Endodermal cell (in vitro differentiated cells): ENCODE measurements at regions not wholly inside any gene's neighbourhood (a gene's known extent, or its start where the extent isn't known, plus 50 kb on each side); places are given as distances from the start of the nearest gene placed in this dataset.

Experiments used
- DNase-seq: peaks from one replicate; pipeline ENCODE4 v3.0.0-alpha.2; 2017
- H3K27ac ChIP-seq: 2 replicates; pipeline ENCODE4 v1.5.1; 2013; ENCODE audit warnings: mild to moderate bottlenecking, low read depth, low read length, moderate library complexity
- H3K27me3 ChIP-seq: 2 replicates; pipeline ENCODE4 v1.6.1; 2013; ENCODE audit warnings: mild to moderate bottlenecking, low read length, moderate library complexity; ENCODE audit not compliant: insufficient read depth, control insufficient read depth, poor library complexity, severe bottlenecking
- H3K36me3 ChIP-seq: 2 replicates; pipeline ENCODE4 v1.7.0; 2013; ENCODE audit warnings: mild to moderate bottlenecking, low read length, moderate library complexity; ENCODE audit not compliant: control insufficient read depth, insufficient read depth
- H3K4me1 ChIP-seq: one replicate; pipeline ENCODE4 v1.7.0; 2013; ENCODE audit warnings: low read length; ENCODE audit not compliant: control insufficient read depth, insufficient read depth
- H3K4me3 ChIP-seq: 2 replicates; pipeline ENCODE4 v1.5.1; 2013; ENCODE audit warnings: mild to moderate bottlenecking, low read length, moderate library complexity
- H3K9ac ChIP-seq: 2 replicates; pipeline ENCODE4 v1.6.1; 2013; ENCODE audit warnings: mild to moderate bottlenecking, low read length, moderate library complexity; ENCODE audit not compliant: poor library complexity, severe bottlenecking; ENCODE audit errors: extremely low read depth
- H3K9me3 ChIP-seq: 2 replicates; pipeline ENCODE4 v1.6.1; 2013; ENCODE audit warnings: mild to moderate bottlenecking, low read length, moderate library complexity; ENCODE audit not compliant: control insufficient read depth
- H3K27ac Mint-ChIP-seq: 2 replicates; pipeline ENCODE4 v1.8.0; 2020; ENCODE audit warnings: mixed read lengths
- H3K27me3 Mint-ChIP-seq: 2 replicates; pipeline ENCODE4 v1.8.0; 2021; ENCODE audit warnings: mild to moderate bottlenecking, mixed read lengths; ENCODE audit not compliant: insufficient read depth
- H3K36me3 Mint-ChIP-seq: 2 replicates; pipeline ENCODE4 v1.8.0; 2020; ENCODE audit warnings: low read depth, mixed read lengths
- H3K4me1 Mint-ChIP-seq: 2 replicates; pipeline ENCODE4 v1.8.0; 2020; ENCODE audit warnings: mixed read lengths
- H3K4me3 Mint-ChIP-seq: 2 replicates; pipeline ENCODE4 v1.8.0; 2020; ENCODE audit warnings: mild to moderate bottlenecking, moderate library complexity, mixed read lengths
- H3K9me3 Mint-ChIP-seq: 2 replicates; pipeline ENCODE4 v1.8.0; 2020; ENCODE audit warnings: mild to moderate bottlenecking, mixed read lengths
- WGBS, 2 experiments: methylation state at CpG; one replicate each; pipeline versions ENCODE4 v1.1.5 to v1.1.7; 2013; ENCODE audit warnings: missing lambda C conversion rate in 2 of 2, mixed read lengths in 1 of 2; ENCODE audit not compliant: insufficient coverage in 1 of 2, insufficient read length in 1 of 2; 5-methylcytosine and 5-hydroxymethylcytosine counted together
- TF ChIP-seq, protein P1 (sequence below): fragments of 200-600 bp; sonication (generic); conservative IDR thresholded peaks from 2 replicates; pipeline ENCODE4 v1.5.0; 2021; ENCODE audit warnings: antibody characterized with exemption, mild to moderate bottlenecking

DNA sequence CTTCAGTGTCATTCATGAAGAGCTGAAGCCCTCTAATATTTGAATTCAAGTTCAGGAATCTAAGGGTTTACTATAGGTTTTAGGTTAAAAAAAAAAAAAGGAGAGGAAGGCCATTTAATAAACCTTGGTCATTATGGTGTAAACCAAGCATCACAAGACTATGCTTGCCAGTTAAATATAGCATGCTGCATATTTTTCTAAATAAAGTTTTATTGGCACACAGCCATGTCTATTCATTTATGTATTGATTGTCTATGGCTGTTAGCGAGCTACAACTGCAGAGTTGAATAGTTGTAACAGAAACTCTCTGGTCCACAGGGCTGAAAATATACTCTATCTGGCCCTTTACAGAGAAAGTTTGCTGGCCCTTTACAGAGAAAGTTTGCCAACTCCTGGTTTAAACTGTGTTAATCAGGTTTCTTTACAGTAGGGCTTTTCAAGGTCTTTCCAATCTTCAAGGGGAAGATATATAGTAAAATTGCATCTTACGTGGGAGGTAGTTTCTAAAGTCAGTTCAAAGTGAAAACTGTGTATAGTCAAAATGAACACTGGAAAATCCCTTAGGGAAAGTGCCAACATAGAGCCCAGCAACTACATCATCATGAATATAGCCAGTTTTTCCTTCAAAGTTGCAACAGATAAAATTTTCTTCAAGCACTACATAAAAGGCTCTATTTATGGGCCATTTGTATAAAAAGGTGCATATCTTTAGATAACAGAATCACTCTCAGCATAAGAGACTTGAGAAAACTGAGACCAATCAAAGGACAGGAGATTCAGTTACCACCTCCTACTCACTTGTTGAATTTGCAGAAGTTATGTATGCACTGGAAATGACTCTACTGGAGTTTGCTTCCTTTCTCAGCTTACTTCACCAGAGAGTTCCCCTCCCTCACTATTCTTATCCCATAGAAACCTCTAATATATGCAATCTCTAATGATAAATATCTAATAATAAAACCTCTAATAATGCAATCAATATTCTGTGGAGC lies 49.7 kb upstream of the FRMD4B start:
- H3K9me3 ChIP-seq = no peaks in the 10 kb centered on the region
- no peak overlapping the region for H3K9ac ChIP-seq
- H3K4me1 ChIP-seq = no peaks in the 10 kb centered on the region
- no peaks in the 10 kb centered on the region for H3K36me3 ChIP-seq
- Mint-ChIP-seq H3K27ac (no peak overlapping the region), H3K27me3 (peaks cover 38% of the 10 kb centered on the region), H3K4me1 (peaks cover 3% of the 10 kb centered on the region), H3K4me3 (no peak overlapping the region), H3K36me3 (no peaks in the 10 kb centered on the region), H3K9me3 (no peaks in the 10 kb centered on the region)
- H3K4me3 ChIP-seq = no peak overlapping the region
- 84% methylated on average over 2 of the region's 2 CpGs; no CpG with 5 or more reads in 1 of the 2 experiments for WGBS, 2 experiments
- H3K27me3 ChIP-seq = peaks cover 39% of the 10 kb centered on the region
- TF ChIP-seq, protein P1, sequence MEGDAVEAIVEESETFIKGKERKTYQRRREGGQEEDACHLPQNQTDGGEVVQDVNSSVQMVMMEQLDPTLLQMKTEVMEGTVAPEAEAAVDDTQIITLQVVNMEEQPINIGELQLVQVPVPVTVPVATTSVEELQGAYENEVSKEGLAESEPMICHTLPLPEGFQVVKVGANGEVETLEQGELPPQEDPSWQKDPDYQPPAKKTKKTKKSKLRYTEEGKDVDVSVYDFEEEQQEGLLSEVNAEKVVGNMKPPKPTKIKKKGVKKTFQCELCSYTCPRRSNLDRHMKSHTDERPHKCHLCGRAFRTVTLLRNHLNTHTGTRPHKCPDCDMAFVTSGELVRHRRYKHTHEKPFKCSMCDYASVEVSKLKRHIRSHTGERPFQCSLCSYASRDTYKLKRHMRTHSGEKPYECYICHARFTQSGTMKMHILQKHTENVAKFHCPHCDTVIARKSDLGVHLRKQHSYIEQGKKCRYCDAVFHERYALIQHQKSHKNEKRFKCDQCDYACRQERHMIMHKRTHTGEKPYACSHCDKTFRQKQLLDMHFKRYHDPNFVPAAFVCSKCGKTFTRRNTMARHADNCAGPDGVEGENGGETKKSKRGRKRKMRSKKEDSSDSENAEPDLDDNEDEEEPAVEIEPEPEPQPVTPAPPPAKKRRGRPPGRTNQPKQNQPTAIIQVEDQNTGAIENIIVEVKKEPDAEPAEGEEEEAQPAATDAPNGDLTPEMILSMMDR = no peak
- no peak for DNase-seq
- no peak overlapping the region for H3K27ac ChIP-seq
